PC-9 (cell line): ENCODE measurements at regions not wholly inside any gene's neighbourhood (a gene's known extent, or its start where the extent isn't known, plus 50 kb on each side); places are given as distances from the start of the nearest gene placed in this dataset.

ENCODE experiments used
- EZH2 ChIP-seq: fragments of 200-600 bp; sonication (generic); IDR thresholded peaks from 2 replicates; pipeline ENCODE4 v1.8.0; 2017; ENCODE audit warnings: antibody characterized with exemption, low read depth
- TF ChIP-seq, protein P1 (sequence below): fragments of 200-600 bp; sonication (generic); conservative IDR thresholded peaks from 2 replicates; pipeline ENCODE4 v1.6.1; 2017; ENCODE audit warnings: mixed run types, antibody characterized with exemption, mild to moderate bottlenecking, moderate library complexity

DNA sequence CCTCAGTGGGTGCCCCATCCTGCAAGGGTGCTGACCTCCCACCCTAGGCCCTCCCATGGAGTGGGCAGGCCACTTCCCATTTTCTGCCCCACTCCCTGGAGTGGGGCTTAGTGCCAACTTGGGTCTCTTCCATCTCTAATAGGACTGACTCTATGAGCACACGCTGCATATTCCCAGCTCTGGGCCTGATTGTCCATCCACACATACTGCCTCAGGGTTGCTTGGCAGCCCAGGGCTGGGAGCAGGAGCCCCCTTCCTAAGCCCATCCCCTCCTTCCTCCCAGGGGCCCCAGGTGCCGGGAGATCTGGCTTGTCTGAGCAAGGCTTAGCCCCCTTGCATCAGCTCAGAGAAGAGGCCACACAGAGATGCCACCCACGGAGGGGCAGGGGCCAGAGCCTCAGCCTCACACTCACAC, 55.1 kb downstream of the PJA1 start:
- TF ChIP-seq, protein P1, sequence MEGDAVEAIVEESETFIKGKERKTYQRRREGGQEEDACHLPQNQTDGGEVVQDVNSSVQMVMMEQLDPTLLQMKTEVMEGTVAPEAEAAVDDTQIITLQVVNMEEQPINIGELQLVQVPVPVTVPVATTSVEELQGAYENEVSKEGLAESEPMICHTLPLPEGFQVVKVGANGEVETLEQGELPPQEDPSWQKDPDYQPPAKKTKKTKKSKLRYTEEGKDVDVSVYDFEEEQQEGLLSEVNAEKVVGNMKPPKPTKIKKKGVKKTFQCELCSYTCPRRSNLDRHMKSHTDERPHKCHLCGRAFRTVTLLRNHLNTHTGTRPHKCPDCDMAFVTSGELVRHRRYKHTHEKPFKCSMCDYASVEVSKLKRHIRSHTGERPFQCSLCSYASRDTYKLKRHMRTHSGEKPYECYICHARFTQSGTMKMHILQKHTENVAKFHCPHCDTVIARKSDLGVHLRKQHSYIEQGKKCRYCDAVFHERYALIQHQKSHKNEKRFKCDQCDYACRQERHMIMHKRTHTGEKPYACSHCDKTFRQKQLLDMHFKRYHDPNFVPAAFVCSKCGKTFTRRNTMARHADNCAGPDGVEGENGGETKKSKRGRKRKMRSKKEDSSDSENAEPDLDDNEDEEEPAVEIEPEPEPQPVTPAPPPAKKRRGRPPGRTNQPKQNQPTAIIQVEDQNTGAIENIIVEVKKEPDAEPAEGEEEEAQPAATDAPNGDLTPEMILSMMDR = no peak
- TF ChIP-seq EZH2 = no peak
